GM19240 (cell line): ENCODE measurements at regions not wholly inside any gene's neighbourhood (a gene's known extent, or its start where the extent isn't known, plus 50 kb on each side); places are given as distances from the start of the nearest gene placed in this dataset.
"Not testable (repeated sequence)": the region's sequence is repeated elsewhere in the genome, so short reads cannot be mapped to it uniquely, and the experiment has no call there.

ENCODE experiments used
- DNase-seq: peaks from one replicate; pipeline ENCODE4 v3.0.0; 2011; ENCODE audit warnings: low spot score; ENCODE audit not compliant: insufficient read length

GRCh38 chr6:105545228-105545920 lies 142.5 kb upstream of the PREP start:
- DNase-seq, result no peak

- DNase-seq, result no peak
Measured at GRCh38 chr6:105539911-105540310, 137.0 kb upstream of the PREP start.

DNA sequence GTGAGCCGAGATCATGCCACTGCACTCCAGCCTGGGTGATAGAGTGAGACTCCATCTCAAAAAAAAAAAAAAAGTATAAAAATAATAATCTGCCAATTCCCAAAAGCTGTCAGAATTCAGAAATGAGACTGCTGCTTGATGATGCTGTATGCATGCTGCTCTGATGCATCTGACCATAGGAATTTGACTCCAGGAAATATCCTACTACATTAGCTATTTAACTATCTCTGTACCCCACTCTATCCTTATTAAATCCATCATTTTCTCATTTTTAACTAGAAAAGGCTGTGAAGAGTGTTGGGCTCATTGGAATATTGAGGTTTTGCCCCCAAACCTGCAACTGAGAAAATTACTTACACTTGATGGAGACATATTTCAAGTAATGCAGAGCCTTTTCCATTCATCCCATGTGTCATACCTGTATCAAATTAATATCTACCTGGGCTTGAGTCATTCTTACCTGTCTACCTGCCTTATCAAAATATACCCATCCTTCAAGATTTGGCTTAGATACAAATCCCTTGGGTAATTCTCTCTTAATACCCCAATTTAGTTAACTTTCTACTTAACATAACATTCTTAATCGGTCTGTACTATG lies 135.2 kb upstream of the PREP start:
- DNase-seq, result no peak

GRCh38 chr6:105536961-105537360 lies 134.1 kb upstream of the PREP start:
- no peak for DNase-seq

DNA sequence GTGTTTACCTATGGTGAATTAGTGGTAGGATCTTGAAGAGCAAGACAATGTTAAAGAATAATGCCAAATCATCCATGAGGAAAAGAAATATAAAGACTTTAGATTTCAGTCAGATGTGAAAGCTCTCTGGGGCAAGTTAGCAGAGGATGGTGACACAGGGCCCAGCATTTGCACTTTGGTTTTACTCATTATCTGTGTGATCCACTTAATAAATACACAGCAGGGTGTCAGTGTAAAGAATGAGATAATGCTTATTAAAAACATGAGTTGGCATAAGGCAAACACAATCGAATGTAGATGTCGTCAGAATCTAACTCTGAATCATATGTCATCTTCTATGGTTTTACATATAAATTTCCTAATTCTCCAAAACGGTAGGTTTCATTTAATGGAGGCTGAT lies 130.4 kb upstream of the PREP start:
- no peak for DNase-seq

GRCh38 chr6:105526225-105526872 lies 123.5 kb upstream of the PREP start:
- no peak for DNase-seq

DNA sequence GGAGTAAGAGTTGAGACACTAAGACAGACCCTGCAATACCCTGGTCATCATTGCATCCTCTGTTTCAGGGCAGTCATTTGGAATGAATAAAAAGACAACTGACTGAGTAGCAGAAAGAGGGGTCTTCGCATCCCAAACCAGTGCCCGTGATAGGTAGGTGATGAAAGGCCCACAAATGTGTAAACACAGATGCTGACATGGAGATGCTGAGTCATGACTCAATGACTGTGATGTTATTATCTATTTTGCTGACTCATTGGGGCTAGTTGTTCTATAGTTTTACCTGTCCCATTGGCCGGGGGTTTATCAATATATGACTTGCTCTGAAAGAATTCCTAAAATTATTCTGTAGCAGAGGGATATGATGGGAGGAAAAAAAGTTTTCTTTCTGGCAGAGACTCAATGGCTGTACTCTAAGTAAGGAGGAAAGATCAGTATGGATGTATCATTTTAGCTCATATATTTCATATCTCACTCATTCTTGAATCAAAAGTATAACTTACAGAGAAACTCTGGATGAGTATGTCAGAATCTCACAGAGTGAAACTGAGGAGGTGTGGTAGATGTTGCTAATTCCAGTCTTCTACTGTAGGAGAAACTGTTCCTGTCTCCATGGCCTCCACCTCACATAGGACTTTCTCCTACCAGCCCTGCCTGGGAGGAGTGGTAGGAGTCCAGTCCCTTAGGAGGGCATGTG lies 119.9 kb upstream of the PREP start:
- no peak for DNase-seq

DNA sequence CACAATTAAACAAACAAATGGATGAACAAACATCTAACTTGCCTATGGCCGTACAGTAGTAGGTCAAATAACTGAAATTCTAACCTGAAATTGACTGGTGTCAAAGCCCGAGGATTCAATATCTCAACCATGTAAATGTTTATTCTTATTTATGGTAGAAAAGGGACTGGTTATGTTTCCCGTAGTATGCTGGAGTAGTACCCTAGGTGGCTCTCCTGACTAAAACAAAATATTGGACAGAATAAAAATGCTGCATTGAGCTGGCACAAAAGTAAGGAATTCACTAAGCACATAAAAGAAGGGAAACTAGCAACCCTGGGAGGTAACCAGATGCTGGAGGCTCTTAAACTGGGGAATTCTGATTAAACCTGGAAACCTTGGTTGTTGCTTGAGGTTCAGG lies 117.1 kb upstream of the PREP start:
- no peak for DNase-seq

DNA sequence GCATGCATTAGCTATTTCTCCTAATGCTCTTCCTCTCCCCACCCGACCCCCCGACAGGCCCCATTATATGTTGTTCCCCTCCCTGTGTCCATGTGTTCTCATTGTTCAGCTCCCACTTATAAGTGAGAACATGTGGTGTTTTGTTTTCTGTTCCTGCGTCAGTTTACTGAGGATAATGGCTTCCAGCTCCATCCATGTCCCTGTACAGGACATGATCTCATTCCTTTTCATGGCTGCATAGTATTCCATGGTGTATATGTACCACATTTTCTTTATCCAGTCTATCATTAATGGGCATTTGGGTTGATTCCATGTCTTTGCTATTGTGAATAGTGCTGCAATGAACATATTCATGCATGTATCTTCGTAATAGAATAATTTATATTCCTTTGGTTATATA lies 116.1 kb upstream of the PREP start:
- not testable (repeated sequence) for DNase-seq

- no peak for DNase-seq
Measured at GRCh38 chr6:105515054-105515453, 112.2 kb upstream of the PREP start.

- DNase-seq, result no peak
Measured at GRCh38 chr6:105514306-105514705, 111.4 kb upstream of the PREP start.

- DNase-seq, result no peak
Measured at GRCh38 chr6:105511639-105512038, 108.8 kb upstream of the PREP start.

DNA sequence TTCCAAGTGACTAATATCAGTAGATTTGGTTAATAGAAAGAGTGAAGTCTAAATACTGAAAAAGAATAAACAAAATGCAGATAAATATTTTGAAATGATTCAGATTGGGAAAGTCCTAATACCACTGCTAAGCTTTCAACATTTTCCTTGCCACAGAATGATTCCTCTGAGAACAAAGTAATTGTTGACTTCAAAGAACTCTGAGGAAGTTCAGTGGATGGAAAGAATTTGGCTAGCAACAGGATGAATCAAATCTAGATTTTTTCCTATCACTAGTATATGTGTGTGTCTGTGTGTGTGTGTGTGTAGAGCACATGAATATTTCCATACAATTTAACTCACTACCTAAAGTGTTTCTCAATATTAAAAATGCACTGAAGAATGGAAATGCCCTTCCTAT lies 107.9 kb upstream of the PREP start:
- DNase-seq, result no peak

GRCh38 chr6:105509506-105510331 lies 106.8 kb upstream of the PREP start:
- DNase-seq, result no peak

GRCh38 chr6:105507811-105508210 lies 104.9 kb upstream of the PREP start:
- DNase-seq, result no peak

- no peak for DNase-seq
Measured at GRCh38 chr6:105504706-105505105, 101.8 kb upstream of the PREP start.

- DNase-seq, result no peak
Measured at GRCh38 chr6:105503641-105504040, 100.8 kb upstream of the PREP start.

GRCh38 chr6:105501826-105502344 lies 99.0 kb upstream of the PREP start:
- no peak for DNase-seq

DNA sequence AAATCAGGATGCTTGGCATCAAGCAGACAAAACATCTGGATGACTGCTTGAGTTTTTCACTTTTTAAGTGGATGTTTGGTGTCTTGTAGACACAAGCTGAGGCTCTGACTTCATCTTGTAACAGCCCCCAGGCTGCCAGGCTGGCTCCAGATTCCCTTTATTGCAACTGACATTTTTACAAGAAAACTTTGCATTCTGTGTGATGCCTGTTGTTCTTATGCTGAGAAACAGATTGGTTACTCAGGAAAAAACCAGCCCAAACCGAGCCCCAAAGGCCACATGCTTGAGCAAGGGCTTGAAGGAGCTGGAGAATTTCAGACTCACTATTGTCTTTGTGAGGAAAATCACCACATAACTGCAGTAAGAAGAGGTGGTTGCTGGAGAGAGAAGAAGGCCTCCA lies 98.4 kb upstream of the PREP start:
- DNase-seq, result no peak

- no peak for DNase-seq
Measured at GRCh38 chr6:105500693-105501092, 97.8 kb upstream of the PREP start.

DNA sequence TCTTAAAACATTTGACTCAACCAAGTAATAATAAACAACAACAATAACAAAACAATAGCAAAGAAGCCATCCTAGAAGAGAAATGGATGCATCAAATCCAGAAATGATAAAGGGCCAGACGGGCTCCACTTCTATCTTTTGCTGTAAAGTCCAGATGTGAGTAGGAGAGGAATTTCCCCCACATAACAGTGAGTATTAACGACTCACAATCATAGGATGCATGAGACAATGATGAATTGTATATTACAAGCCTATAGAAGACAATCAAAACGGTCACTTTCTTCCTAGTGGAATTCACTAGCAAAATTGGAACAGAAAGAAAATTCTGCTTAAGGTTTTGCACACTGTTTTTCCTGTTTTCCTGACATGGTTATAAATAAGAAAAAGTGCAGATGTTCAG lies 97.0 kb upstream of the PREP start:
- DNase-seq, result no peak
